ENCODE measurements at regions not wholly inside any gene's neighbourhood (a gene's known extent, or its start where the extent isn't known, plus 50 kb on each side); places are given as distances from the start of the nearest gene placed in this dataset.
"Not testable (repeated sequence)": the region's sequence is repeated elsewhere in the genome, so short reads cannot be mapped to it uniquely, and the experiment has no call there.

DNA sequence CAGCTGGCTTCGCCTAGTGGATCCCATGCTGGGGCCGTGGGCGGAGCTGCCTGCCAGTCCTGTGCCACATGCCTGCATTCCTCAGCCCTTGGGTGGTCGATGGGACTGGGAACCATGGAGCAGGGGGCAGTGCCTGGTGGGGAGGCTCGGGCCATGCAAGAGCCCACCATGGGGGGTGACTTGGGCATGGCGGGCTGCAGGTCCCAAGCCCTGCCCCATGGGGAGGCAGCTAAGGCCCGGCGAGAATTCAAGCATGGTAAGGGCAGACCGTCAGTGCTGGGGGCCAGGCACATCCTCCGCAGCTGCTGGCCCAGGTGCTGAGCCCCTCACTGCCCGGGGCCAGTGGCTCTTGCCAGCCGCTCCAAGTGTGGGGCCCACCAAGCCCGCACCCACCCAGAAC, 262.6 kb downstream of the CENPC start:
- Histone ChIP-seq H3F3A (ENCODE audit: insufficient read depth) (no peaks in the 10 kb centered on the region), H3K27ac (no peak overlapping the region), H2AFZ (no peak overlapping the region), H3K9me2 (ENCODE audit: insufficient read depth) (no peaks in the 10 kb centered on the region), H3K9ac (no peak overlapping the region), H3K4me3 (no peak overlapping the region), H3K79me2 (ENCODE audit: insufficient read depth) (no peaks in the 10 kb centered on the region), H3K4me1 (ENCODE audit: insufficient read depth) (no peaks in the 10 kb centered on the region), H3K27me3 (replicated peaks; ENCODE audit: insufficient read depth) (no peaks in the 10 kb centered on the region), H3K36me3 (ENCODE audit: low read depth) (no peaks in the 10 kb centered on the region), H3K4me2 (ENCODE audit: unreplicated experiment) (no peak overlapping the region), H3K9me3 (ENCODE audit: low read depth) (no peaks in the 10 kb centered on the region), H4K20me1 (ENCODE audit: insufficient read depth) (no peaks in the 10 kb centered on the region)
- WGBS, 2 experiments (ENCODE audit: low coverage in 1 of 2, low lambda C conversion rate in 2 of 2, missing lambda C conversion rate in 2 of 2) = 36 to 51% methylated on average over 11 to 12 of the region's 13 CpGs
- DNase-seq = no peak
- TF ChIP-seq EZH2 (IDR thresholded peaks at IDR 0.05; ENCODE audit: insufficient read depth, poor library complexity, severe bottlenecking) (no peak), EZH2phosphoT487 (IDR thresholded peaks at IDR 0.05; ENCODE audit: insufficient read depth, low read depth) (no peak)
- in situ Hi-C loops (cut with MboI) = no loop called here

DNA sequence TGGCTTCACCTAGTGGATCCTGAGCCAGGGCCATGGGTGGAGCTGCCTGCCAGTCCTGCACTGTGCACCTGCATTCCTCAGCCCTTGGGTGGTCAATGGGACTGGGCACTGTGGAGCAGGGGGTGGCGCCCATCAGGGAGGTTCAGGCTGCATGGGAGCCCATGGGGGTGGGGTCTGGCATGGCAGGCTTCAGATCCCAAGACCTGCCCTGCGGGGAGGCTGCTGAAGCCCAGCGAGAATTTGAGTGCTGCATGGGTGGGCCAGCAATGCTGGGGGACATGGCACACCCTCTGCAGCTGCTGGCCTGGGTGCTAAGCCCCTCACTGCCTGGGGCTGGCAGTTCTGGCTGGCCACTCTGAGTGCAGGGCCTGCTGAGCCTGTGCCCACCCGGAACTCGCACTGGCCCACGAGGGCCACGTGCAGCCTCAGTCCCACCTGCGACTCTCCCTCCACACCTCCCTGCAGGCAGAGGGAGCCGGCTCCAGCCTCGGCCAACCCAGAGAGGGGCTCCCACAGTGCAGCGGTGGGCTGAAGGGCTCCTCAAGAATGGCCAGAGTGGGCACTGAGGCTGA, 270.0 kb downstream of the CENPC start:
- Histone ChIP-seq H3K27ac (no peak overlapping the region), H3K4me1 (ENCODE audit: insufficient read depth) (no peaks in the 10 kb centered on the region), H3K9me3 (ENCODE audit: low read depth) (no peaks in the 10 kb centered on the region), H3F3A (ENCODE audit: insufficient read depth) (no peaks in the 10 kb centered on the region), H4K20me1 (ENCODE audit: insufficient read depth) (no peaks in the 10 kb centered on the region), H3K27me3 (replicated peaks; ENCODE audit: insufficient read depth) (no peaks in the 10 kb centered on the region), H3K4me2 (ENCODE audit: unreplicated experiment) (no peak overlapping the region), H2AFZ (no peak overlapping the region), H3K36me3 (ENCODE audit: low read depth) (no peaks in the 10 kb centered on the region), H3K9me2 (ENCODE audit: insufficient read depth) (no peaks in the 10 kb centered on the region), H3K4me3 (no peak overlapping the region), H3K9ac (no peak overlapping the region), H3K79me2 (ENCODE audit: insufficient read depth) (no peaks in the 10 kb centered on the region)
- TF ChIP-seq EZH2phosphoT487 (IDR thresholded peaks at IDR 0.05; ENCODE audit: insufficient read depth, low read depth) (no peak), EZH2 (IDR thresholded peaks at IDR 0.05; ENCODE audit: insufficient read depth, poor library complexity, severe bottlenecking) (no peak)
- in situ Hi-C loops (cut with MboI) = no loop called here
- no peak for DNase-seq
- WGBS, 2 experiments (ENCODE audit: low coverage in 1 of 2, low lambda C conversion rate in 2 of 2, missing lambda C conversion rate in 2 of 2) = 57% methylated on average over 10 to 11 of the region's 11 CpGs

- H3K79me2 ChIP-seq (ENCODE audit: insufficient read depth); H3K4me2 ChIP-seq (ENCODE audit: unreplicated experiment); in situ Hi-C loops (cut with MboI); DNase-seq; H3K4me1 ChIP-seq (ENCODE audit: insufficient read depth); H3F3A ChIP-seq (ENCODE audit: insufficient read depth); H3K27me3 ChIP-seq (replicated peaks; ENCODE audit: insufficient read depth); H4K20me1 ChIP-seq (ENCODE audit: insufficient read depth); H2AFZ ChIP-seq; H3K9me2 ChIP-seq (ENCODE audit: insufficient read depth); H3K9me3 ChIP-seq (ENCODE audit: low read depth); H3K36me3 ChIP-seq (ENCODE audit: low read depth); H3K4me3 ChIP-seq; H3K9ac ChIP-seq; H3K27ac ChIP-seq: not testable (repeated sequence)
- WGBS, 2 experiments (ENCODE audit: low coverage in 1 of 2, low lambda C conversion rate in 2 of 2, missing lambda C conversion rate in 2 of 2) = 40 to 42% methylated on average over 3 of the region's 3 CpGs
Observed at GRCh38 chr4:67274671-67275070, 270.6 kb downstream of the CENPC start.

DNA sequence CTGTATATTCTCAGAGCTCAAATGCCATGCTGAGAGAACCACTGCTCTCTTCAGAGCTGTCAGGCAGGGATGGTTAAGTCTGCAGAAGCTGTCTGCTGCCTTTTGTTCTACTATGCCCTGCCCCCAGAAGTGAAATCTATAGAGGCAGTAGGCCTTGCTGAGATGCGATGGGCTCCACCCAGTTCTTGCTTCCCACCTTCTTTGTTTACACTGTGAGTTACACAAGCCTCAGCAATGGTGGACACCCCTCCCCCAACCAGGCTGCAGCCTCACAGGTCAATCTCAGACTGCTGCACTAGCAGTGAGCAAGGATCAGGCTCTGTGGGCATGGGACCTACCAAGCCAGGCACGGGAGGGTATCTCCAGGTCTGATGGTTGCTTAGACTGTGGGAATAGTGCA, 271.6 kb downstream of the CENPC start:
- 12 to 27% methylated on average over 2 of the region's 2 CpGs for WGBS, 2 experiments (ENCODE audit: low coverage in 1 of 2, low lambda C conversion rate in 2 of 2, missing lambda C conversion rate in 2 of 2)
- in situ Hi-C loops (cut with MboI) = no loop called here
- H3K79me2 ChIP-seq (ENCODE audit: insufficient read depth) = no peaks in the 10 kb centered on the region
- H2AFZ ChIP-seq = no peak overlapping the region
- H3K9me3 ChIP-seq (ENCODE audit: low read depth) = no peaks in the 10 kb centered on the region
- H3K27me3 ChIP-seq (replicated peaks; ENCODE audit: insufficient read depth) = no peaks in the 10 kb centered on the region
- H3K4me2 ChIP-seq (ENCODE audit: unreplicated experiment) = no peak overlapping the region
- no peaks in the 10 kb centered on the region for H4K20me1 ChIP-seq (ENCODE audit: insufficient read depth)
- DNase-seq = no peak
- H3K9me2 ChIP-seq (ENCODE audit: insufficient read depth) = no peaks in the 10 kb centered on the region
- H3F3A ChIP-seq (ENCODE audit: insufficient read depth) = no peaks in the 10 kb centered on the region
- no peak overlapping the region for H3K27ac ChIP-seq
- H3K4me3 ChIP-seq = no peak overlapping the region
- no peak overlapping the region for H3K9ac ChIP-seq
- no peaks in the 10 kb centered on the region for H3K4me1 ChIP-seq (ENCODE audit: insufficient read depth)
- H3K36me3 ChIP-seq (ENCODE audit: low read depth) = no peaks in the 10 kb centered on the region
- TF ChIP-seq EZH2 (IDR thresholded peaks at IDR 0.05; ENCODE audit: insufficient read depth, poor library complexity, severe bottlenecking) (no peak), EZH2phosphoT487 (IDR thresholded peaks at IDR 0.05; ENCODE audit: insufficient read depth, low read depth) (no peak)

- H3K4me3 ChIP-seq = no peak overlapping the region
- no peaks in the 10 kb centered on the region for H3K9me2 ChIP-seq (ENCODE audit: insufficient read depth)
- no peaks in the 10 kb centered on the region for H3K36me3 ChIP-seq (ENCODE audit: low read depth)
- in situ Hi-C loops (cut with MboI) = no loop called here
- no peaks in the 10 kb centered on the region for H3K9me3 ChIP-seq (ENCODE audit: low read depth)
- no peaks in the 10 kb centered on the region for H3K79me2 ChIP-seq (ENCODE audit: insufficient read depth)
- no peak overlapping the region for H3K4me2 ChIP-seq (ENCODE audit: unreplicated experiment)
- H3K9ac ChIP-seq = no peak overlapping the region
- H3K27ac ChIP-seq = no peak overlapping the region
- DNase-seq = no peak
- no peaks in the 10 kb centered on the region for H3F3A ChIP-seq (ENCODE audit: insufficient read depth)
- TF ChIP-seq EZH2phosphoT487 (IDR thresholded peaks at IDR 0.05; ENCODE audit: insufficient read depth, low read depth) (no peak), EZH2 (IDR thresholded peaks at IDR 0.05; ENCODE audit: insufficient read depth, poor library complexity, severe bottlenecking) (no peak)
- H2AFZ ChIP-seq = no peak overlapping the region
- no peaks in the 10 kb centered on the region for H3K27me3 ChIP-seq (replicated peaks; ENCODE audit: insufficient read depth)
- WGBS, 2 experiments (ENCODE audit: low coverage in 1 of 2, low lambda C conversion rate in 2 of 2, missing lambda C conversion rate in 2 of 2) = 21% methylated on average over 1 of the region's 1 CpG
- H3K4me1 ChIP-seq (ENCODE audit: insufficient read depth) = no peaks in the 10 kb centered on the region
- H4K20me1 ChIP-seq (ENCODE audit: insufficient read depth) = no peaks in the 10 kb centered on the region
Observed at GRCh38 chr4:67261971-67262370, 283.3 kb downstream of the CENPC start.

Data from GM23248 (cell line).